ENCODE measurements at regions not wholly inside any gene's neighbourhood (a gene's known extent, or its start where the extent isn't known, plus 50 kb on each side); places are given as distances from the start of the nearest gene placed in this dataset.

DNA sequence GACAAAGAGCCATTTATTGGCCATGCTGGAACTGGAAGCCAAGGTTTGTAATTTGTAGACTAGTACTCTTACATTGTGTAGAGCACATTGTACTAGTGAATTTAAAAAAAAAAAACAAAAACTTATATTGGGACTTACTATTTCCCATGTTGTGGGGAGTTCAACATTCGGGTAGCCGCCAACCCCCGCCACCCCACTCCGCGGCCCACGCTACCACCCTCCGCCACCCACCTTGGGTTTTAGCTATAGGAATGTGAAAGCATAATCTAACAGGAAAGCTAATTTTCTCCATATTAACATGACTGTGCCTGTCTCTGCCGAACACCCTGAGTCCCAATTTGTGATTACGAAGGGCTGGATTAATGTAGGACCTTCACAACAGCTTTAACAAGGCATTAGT lies 275.8 kb downstream of the FIGN start:
- no peak for TF ChIP-seq SPI1 (IDR thresholded peaks at IDR 0.05; ENCODE audit: low read depth, low read length)
- TF ChIP-seq POLR2AphosphoS5 (IDR thresholded peaks at IDR 0.05; ENCODE audit: low read depth, low read length) = no peak
- no peak for TF ChIP-seq POLR2A (IDR thresholded peaks at IDR 0.05; ENCODE audit: low read depth, low read length)
- TF ChIP-seq TAF1 (IDR thresholded peaks at IDR 0.05; ENCODE audit: low read depth, low read length) = no peak
- TF ChIP-seq PAX5 (IDR thresholded peaks at IDR 0.05; ENCODE audit: insufficient read depth, low read length, severe bottlenecking) = no peak
